Hematopoietic multipotent progenitor cell treated with erythropoietin and hydrocortisone succinate and interleukin-3 and kit ligand, for 6 days (in vitro differentiated cells): ENCODE measurements at regions not wholly inside any gene's neighbourhood (a gene's known extent, or its start where the extent isn't known, plus 50 kb on each side); places are given as distances from the start of the nearest gene placed in this dataset.
"Not testable (repeated sequence)": the region's sequence is repeated elsewhere in the genome, so short reads cannot be mapped to it uniquely, and the experiment has no call there.

ENCODE experiments used
- DNase-seq: peaks from one replicate; pipeline ENCODE4 v3.0.0-alpha.2; 2015

GRCh38 chrX:879756-880698, 249.4 kb downstream of the SHOX start:
- DNase-seq: peak; percentile 4

GRCh38 chrX:874061-874460, 243.5 kb downstream of the SHOX start:
- no peak for DNase-seq

DNA sequence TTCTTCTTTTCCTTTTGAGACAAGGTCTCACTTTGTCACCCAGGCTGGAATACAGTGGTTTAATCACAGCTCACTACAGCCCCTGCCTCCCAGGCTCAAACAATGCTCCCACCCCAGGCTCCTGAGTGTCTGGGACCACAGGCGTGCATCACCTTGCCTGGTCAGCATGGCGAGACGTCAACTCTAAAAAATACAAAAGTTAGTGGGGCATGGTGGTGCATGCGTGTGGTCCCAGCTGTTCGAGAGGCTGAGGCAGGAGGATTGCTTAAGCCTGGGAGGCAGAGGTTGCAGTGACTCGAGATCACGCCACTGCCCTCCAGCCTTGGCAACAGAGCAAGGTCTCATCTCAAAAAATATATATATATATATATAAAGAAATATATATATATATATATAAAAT, 242.4 kb downstream of the SHOX start:
- no peak for DNase-seq

- DNase-seq: no peak
These were observed 241.5 kb downstream of the SHOX start for GRCh38 chrX:872090-872489.

- DNase-seq: no peak
These were observed 241.0 kb downstream of the SHOX start for GRCh38 chrX:871626-872025.

DNA sequence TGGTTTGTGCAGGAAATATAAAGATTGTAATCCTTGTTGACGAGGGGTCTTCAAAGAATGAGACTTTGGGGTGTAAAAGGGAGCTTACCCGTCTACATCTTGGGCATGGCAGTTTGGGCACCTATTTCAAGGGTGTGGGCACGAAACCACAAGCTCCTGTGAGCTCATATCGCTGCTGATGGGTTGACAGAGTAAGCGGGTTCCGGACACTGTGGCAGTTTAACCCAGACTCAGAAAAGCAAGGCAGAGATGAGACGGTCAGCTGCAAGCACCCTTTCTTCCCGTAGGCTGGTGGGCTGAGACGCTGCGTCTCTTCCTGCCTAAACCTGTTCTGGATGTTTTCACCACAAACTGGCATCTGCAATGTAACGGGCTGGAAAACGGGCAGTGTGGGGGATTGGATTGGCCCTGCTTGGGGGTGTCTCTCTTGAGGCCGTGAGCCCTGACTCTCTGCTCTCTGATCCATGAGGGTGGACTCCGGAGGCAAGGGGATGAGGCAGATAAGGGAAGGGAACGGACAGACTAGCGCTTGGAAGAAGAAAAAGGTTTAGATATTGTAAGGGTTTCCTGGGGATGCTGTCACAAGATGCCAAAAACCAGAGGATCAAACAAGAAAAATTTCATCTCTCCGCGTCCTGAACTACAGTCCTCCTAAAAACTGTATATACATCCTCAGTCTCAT, 237.5 kb downstream of the SHOX start:
- DNase-seq: peak; percentile 9

DNA sequence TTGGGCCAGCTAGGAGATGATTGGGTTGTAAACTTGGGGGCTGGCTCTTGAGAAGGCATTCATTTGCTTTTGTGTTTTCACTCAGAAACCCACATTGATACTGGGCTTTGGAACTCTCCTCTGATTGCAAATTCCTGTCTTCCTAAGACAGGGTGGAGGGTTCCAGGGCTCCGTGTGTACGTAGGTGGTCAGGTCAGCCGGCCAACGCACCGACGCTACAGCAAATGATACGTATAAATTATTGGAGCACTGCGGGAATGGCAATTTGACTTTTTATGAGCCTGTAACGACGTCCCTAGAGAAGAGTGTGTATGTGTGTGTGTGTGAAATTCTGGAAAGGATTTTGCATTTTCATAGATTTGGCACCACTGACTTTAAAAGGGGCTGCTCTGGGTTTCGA, 236.9 kb downstream of the SHOX start:
- no peak for DNase-seq

GRCh38 chrX:866441-866990, 235.9 kb downstream of the SHOX start:
- DNase-seq: peak; percentile 11

DNA sequence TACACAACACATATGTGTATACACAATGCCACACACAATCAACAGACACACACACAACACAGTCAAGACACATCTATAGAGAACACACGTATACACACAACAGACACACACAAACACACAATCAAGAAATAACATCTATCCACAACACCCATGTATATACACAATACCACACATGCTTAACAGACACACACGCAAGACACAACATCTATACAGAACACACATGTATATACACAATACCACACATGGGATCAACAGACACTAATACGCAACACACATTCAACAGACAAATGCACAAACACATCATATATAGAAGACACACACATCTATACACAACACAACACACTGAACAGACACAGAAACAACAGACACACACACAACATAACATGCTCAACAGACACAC, 234.8 kb downstream of the SHOX start:
- DNase-seq: no peak

DNA sequence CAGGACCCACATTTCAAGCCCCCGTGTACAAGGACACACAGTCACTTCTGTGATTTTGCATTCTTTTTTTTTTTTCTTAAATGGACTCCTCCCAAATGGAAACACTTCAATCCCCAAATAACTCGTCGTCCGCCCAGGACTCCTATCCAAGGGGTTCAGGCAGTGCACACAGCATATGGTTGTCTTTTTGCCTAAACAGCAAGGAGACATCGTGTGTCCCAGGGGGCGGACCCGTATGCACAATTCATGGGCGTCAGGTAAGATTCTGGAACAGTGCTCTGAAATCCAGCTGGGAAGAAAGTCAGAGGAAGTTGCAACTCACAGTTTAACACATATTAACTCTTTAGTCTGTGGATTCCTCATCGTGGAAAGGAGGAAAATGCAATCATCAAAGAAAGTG, 231.3 kb downstream of the SHOX start:
- no peak for DNase-seq

GRCh38 chrX:861340-861890, 230.8 kb downstream of the SHOX start:
- DNase-seq: no peak

- DNase-seq: no peak
These were observed 228.7 kb downstream of the SHOX start for GRCh38 chrX:859329-859728.

GRCh38 chrX:858542-859078, 228.0 kb downstream of the SHOX start:
- DNase-seq: no peak

- no peak for DNase-seq
These were observed 226.8 kb downstream of the SHOX start for GRCh38 chrX:857376-857775.

- no peak for DNase-seq
These were observed 226.1 kb downstream of the SHOX start for GRCh38 chrX:856566-857290.

DNA sequence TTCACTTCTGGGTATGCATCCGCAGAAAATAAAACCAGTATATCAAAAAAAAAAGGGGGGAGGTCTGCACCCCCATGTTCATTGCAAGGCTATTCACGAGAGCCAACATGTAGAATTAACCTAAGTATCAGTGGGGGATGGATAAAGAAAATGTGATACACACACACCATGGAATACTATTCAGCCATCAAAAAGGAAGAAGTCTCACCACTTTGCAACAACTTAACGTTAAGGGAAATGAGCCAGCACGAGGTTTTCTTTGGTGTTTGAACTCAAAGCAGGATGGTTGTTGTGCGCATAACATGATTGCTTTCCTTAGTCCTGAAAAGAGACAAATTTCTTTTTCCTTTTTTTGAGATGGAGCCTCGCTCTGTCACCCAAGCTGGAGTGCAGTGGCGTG, 222.7 kb downstream of the SHOX start:
- DNase-seq: no peak

DNA sequence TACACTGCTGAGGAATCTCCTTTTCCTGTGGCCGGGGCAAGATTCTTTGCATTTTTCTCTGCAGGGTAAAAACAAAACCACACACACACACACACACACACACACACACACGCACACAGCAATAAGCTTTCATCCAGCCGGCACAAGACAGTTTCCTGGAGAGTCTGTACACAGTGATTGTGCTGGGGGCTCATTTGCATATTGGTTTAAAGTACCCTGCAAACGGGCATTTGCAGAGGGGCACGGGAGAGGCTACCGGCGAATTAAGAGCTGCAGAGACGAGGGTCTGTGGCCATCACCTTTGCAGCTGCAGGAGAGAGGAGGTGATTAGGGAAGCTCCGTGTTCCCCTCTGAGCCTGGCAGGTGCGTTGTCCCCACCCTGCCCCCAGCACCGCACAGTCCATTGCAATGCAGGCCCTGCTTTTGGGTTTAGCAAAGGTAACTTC, 219.9 kb downstream of the SHOX start:
- DNase-seq: no peak

DNA sequence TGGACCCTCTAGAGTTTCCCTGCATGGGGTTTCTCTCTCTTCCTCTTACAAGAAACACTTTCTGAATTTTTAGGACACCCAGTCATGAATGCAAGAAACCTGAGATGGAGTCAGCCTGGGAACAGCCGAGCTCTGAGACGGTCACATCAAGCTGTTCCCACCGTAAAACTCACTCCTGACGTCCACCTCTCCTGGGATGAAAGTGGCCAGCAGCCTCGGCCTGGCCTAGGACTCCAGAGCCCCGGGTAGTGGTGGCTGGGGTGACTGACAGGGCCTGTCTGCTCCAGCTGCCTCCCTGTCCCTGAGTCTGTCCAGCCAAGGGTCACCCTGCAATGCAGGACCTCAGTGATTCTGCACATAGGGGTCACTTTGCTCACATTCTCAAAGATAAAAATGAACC, 217.8 kb downstream of the SHOX start:
- DNase-seq: no peak

- DNase-seq: no peak
These were observed 212.7 kb downstream of the SHOX start for GRCh38 chrX:843306-843705.

DNA sequence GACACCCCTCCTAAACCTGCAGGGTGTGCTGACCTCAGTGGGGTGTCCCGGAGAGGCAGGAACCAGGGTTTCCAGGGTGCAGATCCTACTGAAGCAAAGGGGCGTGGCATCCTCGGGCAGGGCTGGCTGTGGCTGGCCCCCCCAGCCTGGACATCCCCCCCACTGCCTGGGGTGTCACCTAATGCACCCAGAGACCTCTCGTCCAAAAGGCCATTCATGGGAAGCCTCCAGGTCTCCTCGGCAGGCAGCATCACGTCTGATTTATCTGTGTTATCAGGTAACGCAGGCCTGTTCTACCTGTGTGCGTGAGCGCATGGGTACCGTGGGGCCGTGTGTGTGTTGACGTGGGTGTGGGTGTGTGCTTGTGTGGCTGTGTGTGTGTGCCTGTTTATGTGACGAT, 210.0 kb downstream of the SHOX start:
- DNase-seq: no peak

- not testable (repeated sequence) for DNase-seq
These were observed 208.1 kb downstream of the SHOX start for GRCh38 chrX:838666-839065.

DNA sequence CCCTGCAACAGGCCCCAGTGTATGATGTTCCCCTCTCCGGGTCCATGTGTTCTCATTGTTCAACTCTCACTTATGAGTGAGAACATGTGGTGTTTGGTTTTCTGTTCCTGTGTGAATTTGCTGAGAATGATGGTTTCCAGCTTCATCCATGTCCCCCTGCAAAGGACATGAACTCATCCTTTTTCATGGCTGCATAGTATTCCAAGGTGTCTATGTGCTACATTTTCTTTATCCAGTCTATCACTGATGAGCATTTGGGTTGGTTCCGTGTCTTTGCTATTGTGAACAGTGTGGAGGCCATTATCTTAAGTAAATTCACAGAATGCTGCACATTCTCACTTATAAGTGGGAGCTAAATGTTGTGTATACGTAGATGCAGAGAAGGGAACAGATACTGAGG, 205.3 kb downstream of the SHOX start:
- DNase-seq: not testable (repeated sequence)

DNA sequence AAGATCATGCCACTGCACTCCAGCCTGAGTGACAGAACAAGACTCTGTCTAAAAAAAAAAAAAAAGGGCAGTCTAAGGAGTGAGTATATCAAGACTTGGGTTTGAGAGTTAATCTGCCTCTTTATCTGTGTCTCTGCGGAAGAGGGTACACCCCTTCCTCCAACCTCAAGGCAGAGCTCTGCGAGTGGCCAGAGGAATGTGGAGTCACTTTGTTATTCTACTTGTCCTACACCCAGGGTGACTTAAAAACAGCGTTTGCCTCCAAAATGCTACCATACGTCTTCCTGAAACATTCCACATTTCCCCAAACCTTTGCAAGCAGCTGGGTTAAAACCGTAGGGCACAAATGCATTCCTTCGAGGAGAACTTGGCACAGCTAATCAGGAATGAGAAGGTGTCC, 199.9 kb downstream of the SHOX start:
- no peak for DNase-seq
